HEK293 (cell line): ENCODE measurements at regions not wholly inside any gene's neighbourhood (a gene's known extent, or its start where the extent isn't known, plus 50 kb on each side); places are given as distances from the start of the nearest gene placed in this dataset.

Experiments used
- CTCF ChIA-PET: fragments of 350-600 bp; formaldehyde crosslinking; extraction: SDS; loops from one replicate; lab custom pipeline; 2021; ENCODE audit warnings: antibody characterized with exemption; lab: Yijun Ruan, JAX
- POLR2A ChIA-PET: fragments of 300-600 bp; formaldehyde crosslinking; extraction: SDS; loops from one replicate; lab custom pipeline; 2020; ENCODE audit warnings: antibody characterized with exemption, inconsistent platforms; lab: Yijun Ruan, JAX
- H3K27ac ChIP-seq: fragments of 200-500 bp; sonication (Bioruptor generic); 2 replicates; pipeline ENCODE4 v1.5.1; 2014; ENCODE audit warnings: low read depth, low read length, control low read depth, inconsistent platforms; ENCODE audit errors: extremely low read depth
- H3K36me3 ChIP-seq, 2 experiments: fragments of 200-500 bp in 1 of 2; sonication (Bioruptor generic) in 1 of 2; 1 replicate in 1 of 2; 2 replicates in 1 of 2; pipeline ENCODE4 v1.5.1; 2014 to 2017; ENCODE audit warnings: inconsistent platforms in 2 of 2, low read length in 2 of 2; ENCODE audit not compliant: control insufficient read depth in 2 of 2, insufficient read depth in 1 of 2
- H3K4me1 ChIP-seq: fragments of 200-500 bp; sonication (Bioruptor generic); 2 replicates; pipeline ENCODE4 v1.5.1; 2014; ENCODE audit warnings: mild to moderate bottlenecking, low read length, inconsistent platforms; ENCODE audit not compliant: control insufficient read depth, insufficient read depth
- H3K4me3 ChIP-seq: 2 replicates; pipeline ENCODE4 v1.5.1; 2011; ENCODE audit warnings: low read depth, mild to moderate bottlenecking, control low read depth, low read length, moderate library complexity
- H3K9me3 ChIP-seq: fragments of 200-500 bp; sonication (Bioruptor generic); 2 replicates; pipeline ENCODE4 v1.5.1; 2014; ENCODE audit warnings: low read depth, low read length, inconsistent platforms; ENCODE audit not compliant: control insufficient read depth, insufficient read depth
- AEBP2 ChIP-seq: fragments of 450-650 bp; formaldehyde crosslinking; IDR thresholded peaks from 2 replicates; pipeline ENCODE4 v1.5.1; 2016; ENCODE audit warnings: missing biosample characterization, missing genetic modification characterization, borderline replicate concordance
- OSR2 ChIP-seq: fragments of 450-650 bp; formaldehyde crosslinking; IDR thresholded peaks from 2 replicates; pipeline ENCODE4 v1.5.1; 2016; ENCODE audit warnings: missing biosample characterization, missing genetic modification characterization
- PRDM10 ChIP-seq: fragments of 450-650 bp; formaldehyde crosslinking; IDR thresholded peaks from 2 replicates; pipeline ENCODE4 v1.5.1; 2016; ENCODE audit warnings: missing biosample characterization, missing genetic modification characterization
- REPIN1 ChIP-seq: fragments of 450-650 bp; formaldehyde crosslinking; IDR thresholded peaks from 2 replicates; pipeline ENCODE4 v1.5.1; 2017; ENCODE audit warnings: missing biosample characterization, missing genetic modification characterization, low read depth
- REST ChIP-seq: fragments of 450-650 bp; formaldehyde crosslinking; IDR thresholded peaks from 2 replicates; pipeline ENCODE4 v1.5.1; 2016; ENCODE audit warnings: missing biosample characterization, missing genetic modification characterization
- TCF7L2 ChIP-seq: IDR thresholded peaks from 2 replicates; pipeline ENCODE4 v1.6.1; 2011; ENCODE audit warnings: low read depth, mild to moderate bottlenecking, inconsistent platforms, low read length, moderate library complexity, borderline replicate concordance
- ZBTB6 ChIP-seq: fragments of 450-650 bp; formaldehyde crosslinking; IDR thresholded peaks from 2 replicates; pipeline ENCODE4 v1.5.1; 2017; ENCODE audit warnings: missing biosample characterization, missing genetic modification characterization
- ZNF114 ChIP-seq: fragments of 450-650 bp; formaldehyde crosslinking; IDR thresholded peaks from 2 replicates; pipeline ENCODE4 v1.5.0; 2017; ENCODE audit warnings: missing biosample characterization, missing genetic modification characterization
- ZNF132 ChIP-seq: fragments of 450-650 bp; formaldehyde crosslinking; IDR thresholded peaks from 2 replicates; pipeline ENCODE4 v1.5.1; 2017; ENCODE audit warnings: missing biosample characterization, missing genetic modification characterization, borderline replicate concordance
- ZNF138 ChIP-seq: fragments of 450-650 bp; formaldehyde crosslinking; IDR thresholded peaks from 2 replicates; pipeline ENCODE4 v1.5.1; 2016; ENCODE audit warnings: missing biosample characterization, missing genetic modification characterization, borderline replicate concordance
- ZNF169 ChIP-seq: fragments of 450-650 bp; formaldehyde crosslinking; IDR thresholded peaks from 2 replicates; pipeline ENCODE4 v1.5.1; 2016; ENCODE audit warnings: missing biosample characterization, missing genetic modification characterization
- ZNF202 ChIP-seq: fragments of 450-650 bp; formaldehyde crosslinking; IDR thresholded peaks from 2 replicates; pipeline ENCODE4 v1.5.1; 2016; ENCODE audit warnings: missing biosample characterization, missing genetic modification characterization, borderline replicate concordance
- ZNF214 ChIP-seq: fragments of 450-650 bp; formaldehyde crosslinking; IDR thresholded peaks from 2 replicates; pipeline ENCODE4 v1.5.1; 2017; ENCODE audit warnings: missing biosample characterization, mild to moderate bottlenecking, missing genetic modification characterization, borderline replicate concordance
- ZNF23 ChIP-seq: fragments of 450-650 bp; formaldehyde crosslinking; IDR thresholded peaks from 2 replicates; pipeline ENCODE4 v1.5.1; 2016; ENCODE audit warnings: missing biosample characterization, missing genetic modification characterization, borderline replicate concordance
- ZNF433 ChIP-seq: fragments of 450-650 bp; formaldehyde crosslinking; IDR thresholded peaks from 2 replicates; pipeline ENCODE4 v1.5.1; 2016; ENCODE audit warnings: missing biosample characterization, missing genetic modification characterization, low read depth
- ZNF473 ChIP-seq: fragments of 450-650 bp; formaldehyde crosslinking; IDR thresholded peaks from 2 replicates; pipeline ENCODE4 v1.5.1; 2017; ENCODE audit warnings: missing biosample characterization, missing genetic modification characterization
- ZNF501 ChIP-seq: fragments of 450-650 bp; formaldehyde crosslinking; IDR thresholded peaks from 2 replicates; pipeline ENCODE4 v1.5.1; 2016; ENCODE audit warnings: missing biosample characterization, missing genetic modification characterization
- ZNF510 ChIP-seq: fragments of 450-650 bp; formaldehyde crosslinking; IDR thresholded peaks from 2 replicates; pipeline ENCODE4 v1.5.1; 2018; ENCODE audit warnings: mild to moderate bottlenecking, missing genetic modification characterization, missing biosample characterization; ENCODE audit not compliant: insufficient replicate concordance
- ZNF514 ChIP-seq: fragments of 450-650 bp; formaldehyde crosslinking; IDR thresholded peaks from 2 replicates; pipeline ENCODE4 v1.5.1; 2016; ENCODE audit warnings: missing biosample characterization, missing genetic modification characterization
- ZNF626 ChIP-seq: fragments of 450-650 bp; sonication (Bioruptor Pico); formaldehyde crosslinking; IDR thresholded peaks from 2 replicates; pipeline ENCODE4 v1.5.1; 2018; ENCODE audit warnings: missing biosample characterization, missing genetic modification characterization, inconsistent platforms
- ZNF776 ChIP-seq: fragments of 450-650 bp; formaldehyde crosslinking; IDR thresholded peaks from 2 replicates; pipeline ENCODE4 v1.5.0; 2017; ENCODE audit warnings: missing biosample characterization, missing genetic modification characterization, borderline replicate concordance
- ZNF777 ChIP-seq: fragments of 450-650 bp; formaldehyde crosslinking; IDR thresholded peaks from 2 replicates; pipeline ENCODE4 v1.5.1; 2017; ENCODE audit warnings: missing biosample characterization, missing genetic modification characterization, borderline replicate concordance
- ZSCAN23 ChIP-seq: fragments of 450-650 bp; formaldehyde crosslinking; IDR thresholded peaks from 2 replicates; pipeline ENCODE4 v1.5.1; 2016; ENCODE audit warnings: missing biosample characterization, missing genetic modification characterization
- TF ChIP-seq, protein P1 (sequence below): fragments of 450-650 bp; formaldehyde crosslinking; IDR thresholded peaks from 2 replicates; pipeline ENCODE4 v1.5.1; 2016; ENCODE audit warnings: missing biosample characterization, missing genetic modification characterization

GRCh38 chr18:24918257-24918656 lies 433.7 kb downstream of the ZNF521 start:
- ChIA-PET POLR2A (no interaction called here), CTCF (interaction anchor here (0.6 kb wide), 1 partner anchor 1396 kb away, joined by 3 read pairs; no protein-coding TSS in a partner anchor)
- Histone ChIP-seq H3K4me1 (no peaks in the 10 kb centered on the region), H3K27ac (no peak overlapping the region), H3K36me3 (no peaks in the 10 kb centered on the region), H3K9me3 (no peaks in the 10 kb centered on the region), H3K4me3 (no peak overlapping the region)
- TF ChIP-seq ZNF202 (tag by site-specific recombination) = no peak
- no peak for TF ChIP-seq ZNF510
- TF ChIP-seq AEBP2 = no peak
- no peak for TF ChIP-seq REPIN1 (tag by site-specific recombination)
- TF ChIP-seq ZNF626 (tag by site-specific recombination) = no peak
- no peak for TF ChIP-seq ZSCAN23 (tag by site-specific recombination)
- TF ChIP-seq, protein P1, sequence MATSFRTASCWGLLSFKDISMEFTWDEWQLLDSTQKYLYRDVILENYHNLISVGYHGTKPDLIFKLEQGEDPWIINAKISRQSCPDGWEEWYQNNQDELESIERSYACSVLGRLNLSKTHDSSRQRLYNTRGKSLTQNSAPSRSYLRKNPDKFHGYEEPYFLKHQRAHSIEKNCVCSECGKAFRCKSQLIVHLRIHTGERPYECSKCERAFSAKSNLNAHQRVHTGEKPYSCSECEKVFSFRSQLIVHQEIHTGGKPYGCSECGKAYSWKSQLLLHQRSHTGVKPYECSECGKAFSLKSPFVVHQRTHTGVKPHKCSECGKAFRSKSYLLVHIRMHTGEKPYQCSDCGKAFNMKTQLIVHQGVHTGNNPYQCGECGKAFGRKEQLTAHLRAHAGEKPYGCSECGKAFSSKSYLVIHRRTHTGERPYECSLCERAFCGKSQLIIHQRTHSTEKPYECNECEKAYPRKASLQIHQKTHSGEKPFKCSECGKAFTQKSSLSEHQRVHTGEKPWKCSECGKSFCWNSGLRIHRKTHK (tag by site-specific recombination) = no peak
- no peak for TF ChIP-seq ZNF473 (tag by site-specific recombination)
- TF ChIP-seq ZNF138 (tag by site-specific recombination) = no peak
- TF ChIP-seq OSR2 (tag by site-specific recombination) = no peak
- TF ChIP-seq ZNF23 (tag by site-specific recombination) = no peak

DNA sequence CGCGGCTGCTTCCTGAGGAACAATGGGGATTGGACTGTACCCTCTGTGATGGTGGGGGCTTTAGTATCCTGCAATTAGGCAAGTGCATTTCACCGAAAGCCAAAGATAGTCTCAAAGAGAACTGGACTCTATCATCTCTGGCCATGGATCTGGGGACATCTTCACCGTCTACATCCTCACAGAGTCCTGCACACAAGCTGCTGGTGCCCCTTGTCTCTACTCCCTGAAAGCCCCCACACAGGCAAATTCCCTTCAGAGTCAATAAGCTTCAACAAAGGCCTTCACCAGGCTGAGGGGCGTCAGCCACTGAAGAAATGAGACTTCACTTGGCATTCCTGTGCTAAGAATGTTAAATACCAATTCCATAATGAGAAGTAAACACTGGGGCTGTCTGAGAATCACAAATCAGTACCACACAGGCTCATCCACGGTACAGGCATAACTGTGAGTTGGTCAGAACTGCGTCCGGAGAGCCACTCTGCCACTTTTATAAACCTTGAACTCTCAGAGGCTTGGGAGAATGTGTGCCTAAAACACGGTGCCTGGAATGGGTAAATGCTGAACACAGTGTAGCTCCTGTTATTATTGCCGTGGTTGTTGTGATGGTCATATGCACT lies 432.7 kb downstream of the ZNF521 start:
- Histone ChIP-seq H3K9me3 (no peaks in the 10 kb centered on the region), H3K36me3 (no peaks in the 10 kb centered on the region), H3K4me1 (no peaks in the 10 kb centered on the region), H3K4me3 (no peak overlapping the region), H3K27ac (no peak overlapping the region)
- ChIA-PET POLR2A (no interaction called here), CTCF (no interaction called here)
- TF ChIP-seq ZNF169 (tag by site-specific recombination) = no peak
- TF ChIP-seq ZNF777 (tag by site-specific recombination) = no peak
- no peak for TF ChIP-seq ZNF433 (tag by site-specific recombination)
- TF ChIP-seq ZBTB6 = no peak
- no peak for TF ChIP-seq ZNF514 (tag by site-specific recombination)
- no peak for TF ChIP-seq TCF7L2
- TF ChIP-seq ZNF114 (tag by site-specific recombination) = no peak
- no peak for TF ChIP-seq ZNF132
- TF ChIP-seq REST (tag by site-specific recombination) = no peak
- TF ChIP-seq PRDM10 (tag by site-specific recombination) = no peak
- no peak for TF ChIP-seq ZNF776 (tag by site-specific recombination)
- no peak for TF ChIP-seq ZNF214 (tag by site-specific recombination)
- no peak for TF ChIP-seq ZNF501 (tag by site-specific recombination)
